GM12864 (cell line): ENCODE measurements at regions not wholly inside any gene's neighbourhood (a gene's known extent, or its start where the extent isn't known, plus 50 kb on each side); places are given as distances from the start of the nearest gene placed in this dataset.
"Not testable (repeated sequence)": the region's sequence is repeated elsewhere in the genome, so short reads cannot be mapped to it uniquely, and the experiment has no call there.

Experiments
- DNase-seq: peaks from one replicate; pipeline ENCODE4 v3.0.0-alpha.2; 2011; ENCODE audit warnings: low read depth
- H3K4me3 ChIP-seq: 2 replicates; pipeline ENCODE4 v1.5.1; 2011; ENCODE audit warnings: mild to moderate bottlenecking, low read depth, low read length, control low read depth
- CTCF ChIP-seq: IDR thresholded peaks from 2 replicates; pipeline ENCODE4 v1.5.1; 2011; ENCODE audit warnings: low read depth, mild to moderate bottlenecking, moderate library complexity, low read length, control low read depth, inconsistent platforms; ENCODE audit errors: missing control alignments

GRCh38 chr22:22193923-22194322 lies 50.7 kb upstream of the VPREB1 start:
- DNase-seq, result no peak
- no peak overlapping the region for H3K4me3 ChIP-seq
- TF ChIP-seq CTCF, result no peak

DNA sequence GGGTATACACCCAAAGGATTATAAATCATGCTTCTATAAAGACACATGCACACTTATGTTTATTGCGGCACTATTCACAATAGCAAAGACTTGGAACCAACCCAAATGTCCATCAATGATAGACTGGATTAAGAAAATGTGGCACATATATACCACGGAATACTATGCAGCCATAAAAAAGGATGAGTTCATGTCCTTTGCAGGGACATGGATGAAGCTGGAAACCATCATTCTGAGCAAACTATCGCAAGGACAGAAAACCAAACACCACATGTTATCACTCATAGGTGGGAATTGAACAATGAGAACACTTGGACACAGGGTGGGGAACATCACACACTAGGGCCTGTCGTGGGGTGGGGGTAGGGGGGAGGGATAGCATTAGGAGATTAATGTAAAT lies 51.1 kb upstream of the VPREB1 start:
- not testable (repeated sequence) for DNase-seq, H3K4me3 ChIP-seq

- not testable (repeated sequence) for DNase-seq
These were observed 51.6 kb upstream of the VPREB1 start for GRCh38 chr22:22193006-22193405.

GRCh38 chr22:22189796-22190195 lies 54.8 kb upstream of the VPREB1 start:
- not testable (repeated sequence) for H3K4me3 ChIP-seq, DNase-seq

More at GRCh38 chr22:22193006-22193405, 51.6 kb upstream of the VPREB1 start:
- not testable (repeated sequence) for H3K4me3 ChIP-seq

DNA sequence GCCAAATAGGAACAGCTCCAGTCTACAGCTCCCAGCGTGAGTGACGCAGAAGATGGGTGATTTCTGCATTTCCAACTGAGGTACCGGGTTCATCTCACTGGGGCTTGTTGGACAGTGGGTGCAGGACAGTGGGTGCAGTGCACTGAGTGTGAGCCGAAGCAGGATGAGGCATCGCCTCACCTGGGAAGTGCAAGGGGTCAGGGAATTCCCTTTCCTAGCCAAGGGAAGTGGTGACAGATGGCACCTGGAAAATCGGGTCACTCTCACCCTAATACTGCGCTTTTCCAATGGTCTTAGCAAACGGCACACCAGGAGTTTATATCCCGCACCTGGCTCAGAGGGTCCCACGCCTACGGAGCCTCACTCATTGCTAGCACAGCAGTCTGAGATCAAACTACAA lies 56.7 kb upstream of the VPREB1 start:
- not testable (repeated sequence) for H3K4me3 ChIP-seq, DNase-seq

- DNase-seq, result no peak
- H3K4me3 ChIP-seq, result no peak overlapping the region
- no peak for TF ChIP-seq CTCF
These were observed 57.3 kb upstream of the VPREB1 start for GRCh38 chr22:22187299-22187698.

DNA sequence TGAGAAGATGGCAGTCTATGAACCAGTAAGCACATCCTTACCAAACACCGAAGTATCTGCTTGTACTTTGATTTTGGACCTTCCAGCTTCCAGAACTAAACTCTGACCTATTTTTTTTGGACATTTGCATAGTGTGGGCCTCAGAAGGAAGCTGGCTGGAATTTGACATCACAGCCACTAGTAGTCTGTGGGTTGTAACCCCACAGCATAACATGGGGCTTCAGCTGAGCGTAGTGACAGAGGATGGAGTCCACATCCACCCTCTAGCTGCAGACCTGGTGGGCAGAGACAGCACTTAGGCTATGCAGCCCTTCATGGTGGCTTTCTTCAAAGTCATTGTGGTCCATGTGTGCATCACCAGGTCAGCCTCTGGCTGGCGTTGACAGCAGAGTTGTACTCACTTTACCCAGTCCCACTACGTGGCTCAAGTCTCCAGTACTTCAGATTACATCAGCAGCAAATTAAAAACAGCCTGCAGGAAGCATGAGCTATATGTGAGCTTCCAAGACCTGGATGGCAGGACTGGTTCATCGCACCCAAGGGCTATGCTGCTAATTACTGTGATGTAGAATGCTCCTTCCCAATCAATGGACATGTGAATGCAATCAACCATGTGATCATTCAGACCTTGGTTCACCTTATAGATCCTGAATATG lies 58.6 kb upstream of the VPREB1 start:
- no peak for DNase-seq
- TF ChIP-seq CTCF, result no peak
- no peak overlapping the region for H3K4me3 ChIP-seq

GRCh38 chr22:22185217-22185616 lies 59.4 kb upstream of the VPREB1 start:
- no peak for TF ChIP-seq CTCF
- no peak for DNase-seq

GRCh38 chr22:22184277-22184807 lies 60.2 kb upstream of the VPREB1 start:
- no peak for DNase-seq
- no peak for TF ChIP-seq CTCF
- H3K4me3 ChIP-seq, result no peak overlapping the region

More at GRCh38 chr22:22185217-22185616, 59.4 kb upstream of the VPREB1 start:
- H3K4me3 ChIP-seq, result no peak overlapping the region
